Glutamatergic neuron (in vitro differentiated cells): ENCODE measurements at regions not wholly inside any gene's neighbourhood (a gene's known extent, or its start where the extent isn't known, plus 50 kb on each side); places are given as distances from the start of the nearest gene placed in this dataset.

Source experiments
- DNase-seq: peaks from one replicate; pipeline ENCODE4 v3.0.0; 2022
- H3K27ac Mint-ChIP-seq: one replicate; pipeline ENCODE4 v1.8.0; 2020; ENCODE audit warnings: mild to moderate bottlenecking, mixed read lengths, inconsistent platforms; ENCODE audit not compliant: unreplicated experiment
- H3K27me3 Mint-ChIP-seq: one replicate; pipeline ENCODE4 v1.8.0; 2020; ENCODE audit warnings: mild to moderate bottlenecking, moderate library complexity, mixed read lengths, inconsistent platforms; ENCODE audit not compliant: unreplicated experiment
- H3K36me3 Mint-ChIP-seq: one replicate; pipeline ENCODE4 v1.8.0; 2020; ENCODE audit warnings: mild to moderate bottlenecking, mixed read lengths, inconsistent platforms; ENCODE audit not compliant: unreplicated experiment
- H3K4me1 Mint-ChIP-seq: one replicate; pipeline ENCODE4 v1.8.0; 2020; ENCODE audit warnings: mild to moderate bottlenecking, low read depth, mixed read lengths, inconsistent platforms; ENCODE audit not compliant: unreplicated experiment
- H3K4me3 Mint-ChIP-seq: one replicate; pipeline ENCODE4 v1.8.0; 2020; ENCODE audit warnings: mild to moderate bottlenecking, mixed read lengths, inconsistent platforms; ENCODE audit not compliant: unreplicated experiment
- H3K9me3 Mint-ChIP-seq: one replicate; pipeline ENCODE4 v1.8.0; 2020; ENCODE audit warnings: mild to moderate bottlenecking, moderate library complexity, mixed read lengths, inconsistent platforms; ENCODE audit not compliant: unreplicated experiment
- TF ChIP-seq, protein P1 (sequence below): fragments of 200-600 bp; sonication (generic); IDR thresholded peaks from one replicate; pipeline ENCODE4 v1.5.0; 2021; ENCODE audit not compliant: partially characterized antibody, unreplicated experiment

DNA sequence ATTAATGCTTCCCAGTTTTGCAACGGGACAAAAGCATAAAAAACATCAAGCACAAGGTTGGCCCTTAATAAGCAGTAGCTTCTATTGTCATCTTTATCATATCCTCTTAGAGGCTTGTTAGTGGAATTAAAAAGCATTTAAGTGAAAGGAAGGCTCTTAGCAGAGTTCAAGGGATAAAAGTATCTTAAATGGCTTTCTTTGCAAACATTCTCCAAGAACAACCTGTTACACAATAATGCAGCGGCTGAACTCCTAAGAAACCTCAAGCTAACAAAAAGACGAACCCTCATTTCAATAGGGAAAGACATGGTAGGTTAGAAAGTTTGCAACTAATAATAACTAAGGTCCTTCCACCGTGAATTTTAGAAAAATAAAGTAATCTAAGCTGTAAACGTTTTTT, 82.1 kb downstream of the MPP7 start:
- no peak for DNase-seq
- no peak overlapping the region for H3K4me3 Mint-ChIP-seq
- H3K27me3 Mint-ChIP-seq = no peaks in the 10 kb centered on the region
- TF ChIP-seq, protein P1, sequence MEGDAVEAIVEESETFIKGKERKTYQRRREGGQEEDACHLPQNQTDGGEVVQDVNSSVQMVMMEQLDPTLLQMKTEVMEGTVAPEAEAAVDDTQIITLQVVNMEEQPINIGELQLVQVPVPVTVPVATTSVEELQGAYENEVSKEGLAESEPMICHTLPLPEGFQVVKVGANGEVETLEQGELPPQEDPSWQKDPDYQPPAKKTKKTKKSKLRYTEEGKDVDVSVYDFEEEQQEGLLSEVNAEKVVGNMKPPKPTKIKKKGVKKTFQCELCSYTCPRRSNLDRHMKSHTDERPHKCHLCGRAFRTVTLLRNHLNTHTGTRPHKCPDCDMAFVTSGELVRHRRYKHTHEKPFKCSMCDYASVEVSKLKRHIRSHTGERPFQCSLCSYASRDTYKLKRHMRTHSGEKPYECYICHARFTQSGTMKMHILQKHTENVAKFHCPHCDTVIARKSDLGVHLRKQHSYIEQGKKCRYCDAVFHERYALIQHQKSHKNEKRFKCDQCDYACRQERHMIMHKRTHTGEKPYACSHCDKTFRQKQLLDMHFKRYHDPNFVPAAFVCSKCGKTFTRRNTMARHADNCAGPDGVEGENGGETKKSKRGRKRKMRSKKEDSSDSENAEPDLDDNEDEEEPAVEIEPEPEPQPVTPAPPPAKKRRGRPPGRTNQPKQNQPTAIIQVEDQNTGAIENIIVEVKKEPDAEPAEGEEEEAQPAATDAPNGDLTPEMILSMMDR = no peak
- H3K27ac Mint-ChIP-seq = no peak overlapping the region
- no peaks in the 10 kb centered on the region for H3K9me3 Mint-ChIP-seq
- peaks cover 8% of the 10 kb centered on the region for H3K4me1 Mint-ChIP-seq
- H3K36me3 Mint-ChIP-seq = no peaks in the 10 kb centered on the region

GRCh38 chr10:28219251-28219650, 83.6 kb downstream of the MPP7 start:
- no peak overlapping the region for H3K27ac Mint-ChIP-seq
- H3K4me3 Mint-ChIP-seq = no peak overlapping the region
- TF ChIP-seq, protein P1 = no peak
- H3K9me3 Mint-ChIP-seq = no peaks in the 10 kb centered on the region
- no peaks in the 10 kb centered on the region for H3K36me3 Mint-ChIP-seq
- peaks cover 8% of the 10 kb centered on the region for H3K4me1 Mint-ChIP-seq
- H3K27me3 Mint-ChIP-seq = peaks cover 1% of the 10 kb centered on the region
- no peak for DNase-seq

DNA sequence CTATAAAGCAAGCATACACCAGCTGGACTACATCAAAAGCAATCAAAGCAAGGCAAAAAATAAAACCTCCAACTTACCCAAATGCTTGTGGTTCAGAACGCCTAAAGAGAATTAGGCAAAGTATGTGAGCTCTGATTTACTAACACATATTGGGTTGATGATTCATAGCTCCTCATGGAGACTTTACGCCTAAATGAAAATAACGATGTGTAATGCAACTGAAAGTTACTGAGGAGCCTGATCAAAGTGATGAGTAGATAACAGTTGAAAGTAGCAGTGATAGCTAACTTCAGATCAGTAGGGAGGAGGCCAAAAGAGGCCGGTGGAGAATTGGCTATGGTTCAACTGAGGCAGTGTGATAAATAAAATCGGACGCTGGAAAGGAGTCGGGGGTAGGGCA, 85.0 kb downstream of the MPP7 start:
- TF ChIP-seq, protein P1 = no peak
- Mint-ChIP-seq H3K9me3 (no peaks in the 10 kb centered on the region), H3K36me3 (no peaks in the 10 kb centered on the region), H3K27me3 (peaks cover 2% of the 10 kb centered on the region), H3K4me3 (no peak overlapping the region), H3K27ac (no peak overlapping the region), H3K4me1 (peaks cover 8% of the 10 kb centered on the region)
- DNase-seq = no peak

DNA sequence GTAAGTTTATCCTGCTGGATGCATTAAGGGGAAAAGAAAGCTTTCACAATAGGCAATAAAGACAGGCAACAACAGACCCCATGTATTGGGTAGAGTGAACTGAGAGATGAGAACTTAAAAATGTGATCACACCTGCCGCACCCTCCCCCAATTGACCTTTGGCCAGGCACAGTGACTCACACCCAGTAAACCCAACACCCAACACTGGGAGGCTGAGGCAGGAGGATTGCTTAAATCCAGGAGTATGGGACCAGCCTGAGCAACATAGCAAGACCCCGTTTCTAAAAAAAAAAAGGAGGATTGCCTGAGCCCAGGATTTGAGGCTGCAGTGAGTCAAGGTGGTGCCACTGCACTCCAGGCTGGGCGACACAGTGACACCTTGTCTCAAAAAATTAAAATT, 86.9 kb downstream of the MPP7 start:
- no peak for DNase-seq
- no peaks in the 10 kb centered on the region for H3K36me3 Mint-ChIP-seq
- H3K4me1 Mint-ChIP-seq = peaks cover 8% of the 10 kb centered on the region
- H3K27me3 Mint-ChIP-seq = peaks cover 2% of the 10 kb centered on the region
- H3K4me3 Mint-ChIP-seq = no peak overlapping the region
- TF ChIP-seq, protein P1 = no peak
- H3K9me3 Mint-ChIP-seq = no peaks in the 10 kb centered on the region
- no peak overlapping the region for H3K27ac Mint-ChIP-seq

DNA sequence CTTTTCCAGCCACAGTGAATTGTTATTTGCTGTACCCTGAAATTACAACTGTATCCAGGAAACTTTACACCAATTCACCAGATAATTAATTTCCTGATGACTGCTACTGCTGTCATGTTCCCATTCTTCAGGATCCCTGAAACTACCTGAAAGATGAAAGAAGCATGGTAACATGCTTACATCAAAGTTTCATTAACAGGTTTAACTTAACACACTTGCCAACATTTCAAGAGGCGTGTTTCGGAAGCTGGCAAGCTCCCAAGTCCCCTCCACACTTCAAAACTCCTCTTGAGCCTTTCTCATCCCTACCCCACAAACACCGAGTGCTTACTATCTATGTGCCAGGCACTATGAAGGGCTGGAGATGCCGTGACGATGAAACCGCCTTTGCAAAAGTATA, 88.6 kb downstream of the MPP7 start:
- H3K27me3 Mint-ChIP-seq = peaks cover 2% of the 10 kb centered on the region
- no peaks in the 10 kb centered on the region for H3K36me3 Mint-ChIP-seq
- no peak overlapping the region for H3K27ac Mint-ChIP-seq
- no peak overlapping the region for H3K4me3 Mint-ChIP-seq
- peaks cover 5% of the 10 kb centered on the region for H3K4me1 Mint-ChIP-seq
- no peak for DNase-seq
- H3K9me3 Mint-ChIP-seq = no peaks in the 10 kb centered on the region
- TF ChIP-seq, protein P1 = no peak
